NK-92 treated with Interleukin-12 subunit alpha and Interleukin-12 subunit beta, amount 100 ng/mL, for 24 hours (cell line): ENCODE measurements at regions not wholly inside any gene's neighbourhood (a gene's known extent, or its start where the extent isn't known, plus 50 kb on each side); places are given as distances from the start of the nearest gene placed in this dataset.

Experiments
- DNase-seq: peaks from one replicate; lab custom pipeline; 2025; lab: John Stamatoyannopoulos, UW

GRCh38 chr11:26187639-26188038 is 144.3 kb upstream of the ANO3 start:
- DNase-seq: no peak

GRCh38 chr11:26188554-26188953 is 143.4 kb upstream of the ANO3 start:
- no peak for DNase-seq

- DNase-seq: no peak
Observed at GRCh38 chr11:26191193-26191592, 140.7 kb upstream of the ANO3 start.

GRCh38 chr11:26193694-26194365 is 138.1 kb upstream of the ANO3 start:
- no peak for DNase-seq

GRCh38 chr11:26194881-26195280 is 137.0 kb upstream of the ANO3 start:
- no peak for DNase-seq

- DNase-seq: no peak
Observed at GRCh38 chr11:26198532-26199096, 133.3 kb upstream of the ANO3 start.

GRCh38 chr11:26199331-26200095 is 132.4 kb upstream of the ANO3 start:
- DNase-seq: no peak

- no peak for DNase-seq
Observed at GRCh38 chr11:26201411-26201810, 130.5 kb upstream of the ANO3 start.

GRCh38 chr11:26202754-26203153 is 129.2 kb upstream of the ANO3 start:
- no peak for DNase-seq

GRCh38 chr11:26204101-26204500 is 127.8 kb upstream of the ANO3 start:
- DNase-seq: no peak

- no peak for DNase-seq
Observed at GRCh38 chr11:26204839-26205238, 127.1 kb upstream of the ANO3 start.

- DNase-seq: no peak
Observed at GRCh38 chr11:26219183-26220117, 112.5 kb upstream of the ANO3 start.

- no peak for DNase-seq
Observed at GRCh38 chr11:26225646-26226045, 106.3 kb upstream of the ANO3 start.

- DNase-seq: no peak
Observed at GRCh38 chr11:26227301-26227746, 104.6 kb upstream of the ANO3 start.

GRCh38 chr11:26227883-26228502 is 103.9 kb upstream of the ANO3 start:
- DNase-seq: no peak

- no peak for DNase-seq
Observed at GRCh38 chr11:26228778-26229177, 103.2 kb upstream of the ANO3 start.

- no peak for DNase-seq
Observed at GRCh38 chr11:26229257-26229656, 102.7 kb upstream of the ANO3 start.

GRCh38 chr11:26229981-26230380 is 101.9 kb upstream of the ANO3 start:
- DNase-seq: no peak

- DNase-seq: no peak
Observed at GRCh38 chr11:26231252-26231661, 100.7 kb upstream of the ANO3 start.

GRCh38 chr11:26234451-26234850 is 97.5 kb upstream of the ANO3 start:
- DNase-seq: no peak

- no peak for DNase-seq
Observed at GRCh38 chr11:26243426-26243825, 88.5 kb upstream of the ANO3 start.

GRCh38 chr11:26244207-26244606 is 87.7 kb upstream of the ANO3 start:
- no peak for DNase-seq
